GDM1 (cell line): ENCODE measurements at regions not wholly inside any gene's neighbourhood (a gene's known extent, or its start where the extent isn't known, plus 50 kb on each side); places are given as distances from the start of the nearest gene placed in this dataset.
"Not testable (repeated sequence)": the region's sequence is repeated elsewhere in the genome, so short reads cannot be mapped to it uniquely, and the experiment has no call there.

Experiments
- DNase-seq: peaks from one replicate; lab custom pipeline; 2025; lab: John Stamatoyannopoulos, UW

GRCh38 chr6:156280065-156280464 is 497.1 kb upstream of the ARID1B start:
- no peak for DNase-seq

- DNase-seq: no peak
Measured at GRCh38 chr6:156279261-156279969, 497.8 kb upstream of the ARID1B start.

- DNase-seq: no peak
Measured at GRCh38 chr6:156273065-156273711, 504.0 kb upstream of the ARID1B start.

- no peak for DNase-seq
Measured at GRCh38 chr6:156269751-156270369, 507.3 kb upstream of the ARID1B start.

- DNase-seq: no peak
Measured at GRCh38 chr6:156268849-156269248, 508.3 kb upstream of the ARID1B start.

GRCh38 chr6:156262014-156262413 is 515.2 kb upstream of the ARID1B start:
- DNase-seq: no peak

- DNase-seq: no peak
Measured at GRCh38 chr6:156260815-156261214, 516.4 kb upstream of the ARID1B start.

GRCh38 chr6:156258981-156259380 is 518.2 kb upstream of the ARID1B start:
- no peak for DNase-seq

- no peak for DNase-seq
Measured at GRCh38 chr6:156256161-156256560, 521.0 kb upstream of the ARID1B start.

GRCh38 chr6:156254240-156254639 is 522.9 kb upstream of the ARID1B start:
- no peak for DNase-seq

GRCh38 chr6:156250593-156250992 is 526.6 kb upstream of the ARID1B start:
- DNase-seq: no peak

GRCh38 chr6:156242206-156242605 is 535.0 kb upstream of the ARID1B start:
- DNase-seq: no peak

GRCh38 chr6:156231026-156231765 is 546.0 kb upstream of the ARID1B start:
- no peak for DNase-seq

GRCh38 chr6:156219973-156220372 is 557.2 kb upstream of the ARID1B start:
- DNase-seq: no peak

GRCh38 chr6:156205678-156206077 is 571.5 kb upstream of the ARID1B start:
- no peak for DNase-seq

GRCh38 chr6:156199182-156199581 is 578.0 kb upstream of the ARID1B start:
- no peak for DNase-seq

GRCh38 chr6:156197513-156197912 is 579.7 kb upstream of the ARID1B start:
- no peak for DNase-seq

- DNase-seq: no peak
Measured at GRCh38 chr6:156194981-156195380, 582.2 kb upstream of the ARID1B start.

GRCh38 chr6:156193381-156193780 is 583.8 kb upstream of the ARID1B start:
- DNase-seq: no peak

- no peak for DNase-seq
Measured at GRCh38 chr6:156191895-156192294, 585.3 kb upstream of the ARID1B start.

GRCh38 chr6:156191390-156191789 is 585.8 kb upstream of the ARID1B start:
- not testable (repeated sequence) for DNase-seq

GRCh38 chr6:156190270-156190669 is 586.9 kb upstream of the ARID1B start:
- DNase-seq: no peak

- no peak for DNase-seq
Measured at GRCh38 chr6:156189714-156190113, 587.5 kb upstream of the ARID1B start.
